ENCODE measurements at regions not wholly inside any gene's neighbourhood (a gene's known extent, or its start where the extent isn't known, plus 50 kb on each side); places are given as distances from the start of the nearest gene placed in this dataset.

DNA sequence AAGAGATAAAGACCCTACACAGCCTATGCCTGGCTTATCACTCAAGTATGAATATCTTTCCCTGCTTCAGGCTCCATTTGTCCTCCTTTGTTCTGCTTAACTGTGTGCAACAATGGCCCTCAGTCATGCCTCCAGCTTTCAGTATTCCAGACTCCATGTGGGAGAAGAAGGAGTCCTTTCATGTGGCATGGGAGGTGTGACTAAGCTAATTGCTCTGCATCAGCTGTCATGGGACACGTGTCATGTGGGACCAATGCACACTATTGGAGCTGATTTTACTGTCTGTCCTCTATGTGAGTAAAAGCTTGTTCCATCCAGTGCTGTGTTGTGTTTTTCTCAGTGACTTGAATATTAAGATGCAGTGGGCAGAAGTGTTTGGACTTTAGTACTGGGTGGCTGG is 1198.3 kb downstream of the OLFM4 start:
- Histone ChIP-seq H3K36me3 (ENCODE audit: control insufficient read depth in 4 of 4, insufficient read depth in 3 of 4, low read depth in 1 of 4, low read length in 3 of 4) (no peaks in the 10 kb centered on the region), H3K4me1 (ENCODE audit: control insufficient read depth in 4 of 4, insufficient read depth in 4 of 4, low read length in 3 of 4) (no peaks in the 10 kb centered on the region), H3K4me3 (ENCODE audit: low read depth in 1 of 3, low read length in 3 of 3) (no peak overlapping the region), H3K27ac (ENCODE audit: low read depth in 1 of 2, low read length in 2 of 2) (no peak overlapping the region), H3K27me3 (ENCODE audit: control insufficient read depth in 4 of 4, insufficient read depth in 4 of 4, low read length in 3 of 4) (no peaks in the 10 kb centered on the region), H3K9me3 (ENCODE audit: control insufficient read depth in 4 of 4, low read length in 3 of 4) (no peaks in the 10 kb centered on the region), H3K9ac (ENCODE audit: low read depth in 1 of 2, low read length in 2 of 2) (no peak overlapping the region)
- TF ChIP-seq RXRA (IDR thresholded peaks at IDR 0.05) = no peak
- TF ChIP-seq, protein P1, sequence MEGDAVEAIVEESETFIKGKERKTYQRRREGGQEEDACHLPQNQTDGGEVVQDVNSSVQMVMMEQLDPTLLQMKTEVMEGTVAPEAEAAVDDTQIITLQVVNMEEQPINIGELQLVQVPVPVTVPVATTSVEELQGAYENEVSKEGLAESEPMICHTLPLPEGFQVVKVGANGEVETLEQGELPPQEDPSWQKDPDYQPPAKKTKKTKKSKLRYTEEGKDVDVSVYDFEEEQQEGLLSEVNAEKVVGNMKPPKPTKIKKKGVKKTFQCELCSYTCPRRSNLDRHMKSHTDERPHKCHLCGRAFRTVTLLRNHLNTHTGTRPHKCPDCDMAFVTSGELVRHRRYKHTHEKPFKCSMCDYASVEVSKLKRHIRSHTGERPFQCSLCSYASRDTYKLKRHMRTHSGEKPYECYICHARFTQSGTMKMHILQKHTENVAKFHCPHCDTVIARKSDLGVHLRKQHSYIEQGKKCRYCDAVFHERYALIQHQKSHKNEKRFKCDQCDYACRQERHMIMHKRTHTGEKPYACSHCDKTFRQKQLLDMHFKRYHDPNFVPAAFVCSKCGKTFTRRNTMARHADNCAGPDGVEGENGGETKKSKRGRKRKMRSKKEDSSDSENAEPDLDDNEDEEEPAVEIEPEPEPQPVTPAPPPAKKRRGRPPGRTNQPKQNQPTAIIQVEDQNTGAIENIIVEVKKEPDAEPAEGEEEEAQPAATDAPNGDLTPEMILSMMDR (IDR thresholded peaks at IDR 0.05; ENCODE audit: low read depth, low read length, missing input control) = no peak
- TF ChIP-seq EGR1 (IDR thresholded peaks at IDR 0.05; ENCODE audit: low read depth in 2 of 2) = no peak
- TF ChIP-seq, protein P2, sequence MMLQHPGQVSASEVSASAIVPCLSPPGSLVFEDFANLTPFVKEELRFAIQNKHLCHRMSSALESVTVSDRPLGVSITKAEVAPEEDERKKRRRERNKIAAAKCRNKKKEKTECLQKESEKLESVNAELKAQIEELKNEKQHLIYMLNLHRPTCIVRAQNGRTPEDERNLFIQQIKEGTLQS (IDR thresholded peaks at IDR 0.05) = no peak
- TF ChIP-seq FOXA1 (IDR thresholded peaks at IDR 0.05) = no peak
- TF ChIP-seq, protein P3, sequence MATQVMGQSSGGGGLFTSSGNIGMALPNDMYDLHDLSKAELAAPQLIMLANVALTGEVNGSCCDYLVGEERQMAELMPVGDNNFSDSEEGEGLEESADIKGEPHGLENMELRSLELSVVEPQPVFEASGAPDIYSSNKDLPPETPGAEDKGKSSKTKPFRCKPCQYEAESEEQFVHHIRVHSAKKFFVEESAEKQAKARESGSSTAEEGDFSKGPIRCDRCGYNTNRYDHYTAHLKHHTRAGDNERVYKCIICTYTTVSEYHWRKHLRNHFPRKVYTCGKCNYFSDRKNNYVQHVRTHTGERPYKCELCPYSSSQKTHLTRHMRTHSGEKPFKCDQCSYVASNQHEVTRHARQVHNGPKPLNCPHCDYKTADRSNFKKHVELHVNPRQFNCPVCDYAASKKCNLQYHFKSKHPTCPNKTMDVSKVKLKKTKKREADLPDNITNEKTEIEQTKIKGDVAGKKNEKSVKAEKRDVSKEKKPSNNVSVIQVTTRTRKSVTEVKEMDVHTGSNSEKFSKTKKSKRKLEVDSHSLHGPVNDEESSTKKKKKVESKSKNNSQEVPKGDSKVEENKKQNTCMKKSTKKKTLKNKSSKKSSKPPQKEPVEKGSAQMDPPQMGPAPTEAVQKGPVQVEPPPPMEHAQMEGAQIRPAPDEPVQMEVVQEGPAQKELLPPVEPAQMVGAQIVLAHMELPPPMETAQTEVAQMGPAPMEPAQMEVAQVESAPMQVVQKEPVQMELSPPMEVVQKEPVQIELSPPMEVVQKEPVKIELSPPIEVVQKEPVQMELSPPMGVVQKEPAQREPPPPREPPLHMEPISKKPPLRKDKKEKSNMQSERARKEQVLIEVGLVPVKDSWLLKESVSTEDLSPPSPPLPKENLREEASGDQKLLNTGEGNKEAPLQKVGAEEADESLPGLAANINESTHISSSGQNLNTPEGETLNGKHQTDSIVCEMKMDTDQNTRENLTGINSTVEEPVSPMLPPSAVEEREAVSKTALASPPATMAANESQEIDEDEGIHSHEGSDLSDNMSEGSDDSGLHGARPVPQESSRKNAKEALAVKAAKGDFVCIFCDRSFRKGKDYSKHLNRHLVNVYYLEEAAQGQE (IDR thresholded peaks at IDR 0.05) = no peak
- TF ChIP-seq GABPA (IDR thresholded peaks at IDR 0.05 in 1 of 2, conservative IDR thresholded peaks at IDR 0.05 in 1 of 2) = no peak
- TF ChIP-seq SP1 (IDR thresholded peaks at IDR 0.05) = no peak
- TF ChIP-seq, protein P4, sequence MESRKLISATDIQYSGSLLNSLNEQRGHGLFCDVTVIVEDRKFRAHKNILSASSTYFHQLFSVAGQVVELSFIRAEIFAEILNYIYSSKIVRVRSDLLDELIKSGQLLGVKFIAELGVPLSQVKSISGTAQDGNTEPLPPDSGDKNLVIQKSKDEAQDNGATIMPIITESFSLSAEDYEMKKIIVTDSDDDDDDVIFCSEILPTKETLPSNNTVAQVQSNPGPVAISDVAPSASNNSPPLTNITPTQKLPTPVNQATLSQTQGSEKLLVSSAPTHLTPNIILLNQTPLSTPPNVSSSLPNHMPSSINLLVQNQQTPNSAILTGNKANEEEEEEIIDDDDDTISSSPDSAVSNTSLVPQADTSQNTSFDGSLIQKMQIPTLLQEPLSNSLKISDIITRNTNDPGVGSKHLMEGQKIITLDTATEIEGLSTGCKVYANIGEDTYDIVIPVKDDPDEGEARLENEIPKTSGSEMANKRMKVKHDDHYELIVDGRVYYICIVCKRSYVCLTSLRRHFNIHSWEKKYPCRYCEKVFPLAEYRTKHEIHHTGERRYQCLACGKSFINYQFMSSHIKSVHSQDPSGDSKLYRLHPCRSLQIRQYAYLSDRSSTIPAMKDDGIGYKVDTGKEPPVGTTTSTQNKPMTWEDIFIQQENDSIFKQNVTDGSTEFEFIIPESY (IDR thresholded peaks at IDR 0.05) = no peak
- DNase-seq (ENCODE audit: low spot score) = no peak
- 66% methylated on average over 1 of the region's 1 CpG for WGBS

DNA sequence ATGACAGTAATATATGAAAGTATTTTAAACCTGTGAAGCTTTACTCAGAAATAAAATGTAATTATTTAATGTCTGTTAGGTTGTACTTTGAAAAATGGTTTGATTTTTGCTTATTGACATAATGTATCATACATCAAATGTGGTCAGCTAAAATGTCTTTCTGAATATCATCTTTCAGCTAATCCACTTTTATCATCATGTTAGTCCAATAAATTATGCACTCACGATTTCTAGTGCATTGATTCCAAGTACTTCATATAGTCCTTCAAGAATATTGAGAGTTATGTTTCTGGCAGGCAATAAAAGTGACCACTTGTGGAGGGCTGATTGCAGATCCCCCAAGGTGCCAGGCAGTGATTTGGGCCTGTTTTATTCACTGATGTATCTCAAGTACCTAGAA is 1204.1 kb downstream of the OLFM4 start:
- Histone ChIP-seq H3K27ac (ENCODE audit: low read depth in 1 of 2, low read length in 2 of 2) (no peak overlapping the region), H3K4me1 (ENCODE audit: control insufficient read depth in 4 of 4, insufficient read depth in 4 of 4, low read length in 3 of 4) (no peaks in the 10 kb centered on the region), H3K9me3 (ENCODE audit: control insufficient read depth in 4 of 4, low read length in 3 of 4) (no peaks in the 10 kb centered on the region), H3K27me3 (ENCODE audit: control insufficient read depth in 4 of 4, insufficient read depth in 4 of 4, low read length in 3 of 4) (no peaks in the 10 kb centered on the region), H3K4me3 (ENCODE audit: low read depth in 1 of 3, low read length in 3 of 3) (no peak overlapping the region), H3K9ac (ENCODE audit: low read depth in 1 of 2, low read length in 2 of 2) (no peak overlapping the region), H3K36me3 (ENCODE audit: control insufficient read depth in 4 of 4, insufficient read depth in 3 of 4, low read depth in 1 of 4, low read length in 3 of 4) (no peaks in the 10 kb centered on the region)
- DNase-seq (ENCODE audit: low spot score) = no peak
- 53% methylated on average over 1 of the region's 1 CpG for WGBS
- no peak for TF ChIP-seq HNF4A (conservative IDR thresholded peaks at IDR 0.05)
- no peak for TF ChIP-seq RXRA (IDR thresholded peaks at IDR 0.05)
- no peak for TF ChIP-seq SP1 (IDR thresholded peaks at IDR 0.05)
- TF ChIP-seq NR2F2 (IDR thresholded peaks at IDR 0.05) = no peak
- TF ChIP-seq GABPA (IDR thresholded peaks at IDR 0.05 in 1 of 2, conservative IDR thresholded peaks at IDR 0.05 in 1 of 2) = no peak
- no peak for TF ChIP-seq YY1 (IDR thresholded peaks at IDR 0.05)
- TF ChIP-seq, protein P2 (IDR thresholded peaks at IDR 0.05) = no peak
- no peak for TF ChIP-seq EGR1 (IDR thresholded peaks at IDR 0.05; ENCODE audit: low read depth in 2 of 2)
